Hematopoietic multipotent progenitor cell treated with erythropoietin and hydrocortisone succinate and interleukin-3 and kit ligand, for 8 days (in vitro differentiated cells): ENCODE measurements at regions not wholly inside any gene's neighbourhood (a gene's known extent, or its start where the extent isn't known, plus 50 kb on each side); places are given as distances from the start of the nearest gene placed in this dataset.

ENCODE experiments used
- DNase-seq: peaks from one replicate; pipeline ENCODE4 v3.0.0-alpha.2; 2015

GRCh38 chr10:125397608-125398007 lies 237.2 kb upstream of the CTBP2 start:
- no peak for DNase-seq

GRCh38 chr10:125396676-125397075 lies 236.3 kb upstream of the CTBP2 start:
- DNase-seq, result no peak

GRCh38 chr10:125392609-125393008 lies 232.2 kb upstream of the CTBP2 start:
- no peak for DNase-seq

GRCh38 chr10:125392154-125392553 lies 231.8 kb upstream of the CTBP2 start:
- no peak for DNase-seq

- DNase-seq, result no peak
Observed at GRCh38 chr10:125389648-125390047, 229.3 kb upstream of the CTBP2 start.

- DNase-seq, result no peak
Observed at GRCh38 chr10:125379592-125379991, 219.2 kb upstream of the CTBP2 start.

- DNase-seq, result no peak
Observed at GRCh38 chr10:125377368-125377767, 217.0 kb upstream of the CTBP2 start.

- DNase-seq, result no peak
Observed at GRCh38 chr10:125375210-125375609, 214.8 kb upstream of the CTBP2 start.

- DNase-seq, result no peak
Observed at GRCh38 chr10:125373546-125373945, 213.2 kb upstream of the CTBP2 start.

GRCh38 chr10:125370578-125370977 lies 210.2 kb upstream of the CTBP2 start:
- DNase-seq, result no peak

GRCh38 chr10:125369382-125370326 lies 209.3 kb upstream of the CTBP2 start:
- DNase-seq, result no peak

- no peak for DNase-seq
Observed at GRCh38 chr10:125368146-125368545, 207.8 kb upstream of the CTBP2 start.

GRCh38 chr10:125363791-125364190 lies 203.4 kb upstream of the CTBP2 start:
- no peak for DNase-seq

- DNase-seq, result no peak
Observed at GRCh38 chr10:125362950-125363349, 202.6 kb upstream of the CTBP2 start.

GRCh38 chr10:125359401-125359800 lies 199.0 kb upstream of the CTBP2 start:
- DNase-seq, result no peak

- DNase-seq, result no peak
Observed at GRCh38 chr10:125355657-125356056, 195.3 kb upstream of the CTBP2 start.

GRCh38 chr10:125350519-125350918 lies 190.2 kb upstream of the CTBP2 start:
- DNase-seq, result no peak

GRCh38 chr10:125348536-125348935 lies 188.2 kb upstream of the CTBP2 start:
- DNase-seq, result no peak

GRCh38 chr10:125344573-125345171 lies 184.3 kb upstream of the CTBP2 start:
- DNase-seq, result no peak

GRCh38 chr10:125343983-125344382 lies 183.6 kb upstream of the CTBP2 start:
- DNase-seq, result no peak

- DNase-seq, result peak; percentile 37
Observed at GRCh38 chr10:125343118-125343925, 183.0 kb upstream of the CTBP2 start.

GRCh38 chr10:125341611-125342010 lies 181.2 kb upstream of the CTBP2 start:
- DNase-seq, result no peak

- no peak for DNase-seq
Observed at GRCh38 chr10:125340903-125341302, 180.5 kb upstream of the CTBP2 start.

- DNase-seq, result no peak
Observed at GRCh38 chr10:125337510-125337909, 177.1 kb upstream of the CTBP2 start.
